ENCODE measurements at regions not wholly inside any gene's neighbourhood (a gene's known extent, or its start where the extent isn't known, plus 50 kb on each side); places are given as distances from the start of the nearest gene placed in this dataset.
"Not testable (repeated sequence)": the region's sequence is repeated elsewhere in the genome, so short reads cannot be mapped to it uniquely, and the experiment has no call there.

DNA sequence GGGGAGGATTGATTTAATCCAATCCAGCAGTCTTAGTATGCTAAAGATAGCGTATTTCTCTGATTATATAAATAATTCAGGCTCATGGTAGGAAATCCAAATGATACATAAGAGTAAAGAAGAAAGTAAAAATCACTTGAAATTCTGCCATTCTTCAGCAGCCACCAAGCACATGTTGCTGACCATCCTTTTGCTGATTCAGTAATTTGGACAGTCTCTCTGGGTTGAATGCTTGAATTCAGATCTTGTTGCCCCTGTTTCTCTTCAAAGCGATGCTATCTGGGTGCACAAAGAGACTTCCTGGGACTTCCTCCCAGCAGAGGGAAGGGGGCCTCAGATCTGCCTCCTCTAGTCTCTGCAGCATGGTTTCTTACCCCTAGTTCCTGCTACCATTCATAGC is 609.1 kb downstream of the UTRN start:
- DNase-seq (ENCODE audit: insufficient read length, low spot score) (no peak), FAIRE-seq (no peak)

DNA sequence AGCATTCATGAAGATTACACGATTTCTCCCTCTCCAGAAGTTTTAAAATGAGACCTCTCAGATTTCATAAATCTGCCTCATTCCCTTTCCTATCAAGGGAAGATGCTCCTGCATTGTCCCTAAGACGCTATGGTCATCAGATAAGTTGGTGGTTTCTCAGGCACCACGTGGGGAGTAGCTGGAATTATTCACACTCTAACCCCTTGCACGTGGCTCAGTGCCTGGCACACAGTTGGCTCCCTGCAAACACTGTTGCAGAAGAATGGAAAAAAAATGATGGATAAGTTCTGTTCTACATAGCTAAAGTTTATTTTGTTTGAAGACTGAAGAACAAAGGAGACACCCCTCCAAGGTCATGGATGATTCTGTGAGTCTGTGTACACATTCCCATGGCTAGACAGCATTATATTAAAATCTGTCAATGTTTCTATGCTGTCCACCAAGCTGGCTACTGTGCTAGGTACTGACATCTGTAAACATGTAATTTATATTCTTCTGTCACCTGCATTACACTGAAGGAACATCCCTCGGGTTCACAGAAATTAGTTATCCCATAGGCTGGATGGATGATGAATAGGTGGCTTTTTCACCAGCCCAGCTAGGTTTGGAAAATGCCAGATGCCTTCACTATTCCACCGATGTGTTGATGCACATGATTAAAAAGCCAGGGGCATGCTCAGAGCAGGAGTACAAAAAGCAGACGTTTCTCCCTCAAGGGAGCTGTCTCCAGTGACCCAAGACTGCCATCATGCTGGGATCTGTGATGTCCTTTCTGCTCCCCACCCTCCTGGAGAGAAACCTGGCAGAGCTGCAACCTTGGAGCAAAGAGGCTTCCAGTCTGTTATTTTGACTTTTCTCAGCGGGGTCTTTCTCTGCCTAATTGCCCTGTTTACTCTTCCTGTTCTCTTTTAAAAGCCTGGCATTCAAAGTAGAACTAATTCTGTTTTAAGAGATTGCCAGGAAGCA is 610.5 kb downstream of the UTRN start:
- FAIRE-seq: no peak
- DNase-seq (ENCODE audit: insufficient read length, low spot score): no peak

DNA sequence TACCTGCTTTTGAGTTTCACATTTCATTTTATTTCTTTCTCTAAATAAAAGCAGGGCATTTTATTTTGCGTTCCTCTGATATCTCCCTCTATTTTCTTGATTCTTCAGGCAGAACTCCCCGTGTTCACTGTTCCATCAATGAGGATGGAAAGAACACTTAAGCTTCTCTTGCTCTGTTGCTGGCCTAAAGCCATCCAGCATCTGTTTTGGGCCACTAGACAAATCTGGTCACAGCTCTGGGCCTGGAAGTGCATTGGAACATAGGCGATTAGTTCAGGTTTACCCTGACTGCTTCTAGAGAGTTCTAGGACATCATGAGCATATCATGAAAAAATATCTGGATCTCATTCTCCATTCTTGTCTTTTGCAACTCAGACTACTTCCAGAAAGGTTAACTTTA is 611.2 kb downstream of the UTRN start:
- DNase-seq (ENCODE audit: insufficient read length, low spot score) (no peak), FAIRE-seq (no peak)

DNA sequence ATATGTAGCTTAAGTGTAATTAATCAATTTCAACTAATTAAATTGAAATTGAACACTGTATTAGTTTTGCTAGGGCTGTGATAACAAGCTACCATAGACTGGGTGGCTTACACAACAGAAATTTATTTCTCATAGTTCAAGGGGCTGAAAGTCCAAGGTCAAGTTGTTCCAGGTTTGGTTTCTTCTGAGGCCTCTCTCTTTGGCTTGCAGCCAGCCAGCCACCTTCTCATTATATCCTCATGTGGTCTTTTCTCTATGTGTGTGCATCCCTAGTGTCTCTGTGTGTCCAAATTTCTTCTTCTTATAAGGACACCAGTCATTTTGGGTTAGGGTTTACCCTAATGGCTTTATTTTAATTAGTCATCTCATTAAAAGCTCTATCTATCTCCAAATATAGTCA is 611.7 kb downstream of the UTRN start:
- DNase-seq (ENCODE audit: insufficient read length, low spot score): no peak
- no peak for FAIRE-seq

DNA sequence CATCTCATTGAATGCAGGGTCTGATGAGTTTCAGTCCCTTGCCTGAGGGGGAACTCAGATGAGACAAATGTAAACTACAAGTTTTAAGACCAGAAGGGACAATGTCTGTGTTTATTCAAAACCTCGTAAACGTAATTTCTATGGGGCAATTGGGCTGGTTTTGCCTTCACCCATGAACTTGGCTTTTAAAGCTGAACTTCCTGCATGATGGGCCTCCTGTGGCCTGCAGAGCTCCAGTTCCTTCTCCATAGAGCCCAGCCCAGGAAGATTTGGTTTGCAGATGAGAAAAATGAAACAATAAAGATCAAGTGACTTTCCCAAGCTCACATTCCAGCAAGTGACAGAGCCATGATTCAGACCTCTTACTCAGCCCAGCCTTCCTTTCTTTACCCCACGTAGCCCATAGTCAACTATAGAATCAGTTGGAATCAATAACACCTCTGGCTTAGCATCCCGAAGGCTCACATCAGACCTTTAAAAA is 612.3 kb downstream of the UTRN start:
- no peak for FAIRE-seq

DNA sequence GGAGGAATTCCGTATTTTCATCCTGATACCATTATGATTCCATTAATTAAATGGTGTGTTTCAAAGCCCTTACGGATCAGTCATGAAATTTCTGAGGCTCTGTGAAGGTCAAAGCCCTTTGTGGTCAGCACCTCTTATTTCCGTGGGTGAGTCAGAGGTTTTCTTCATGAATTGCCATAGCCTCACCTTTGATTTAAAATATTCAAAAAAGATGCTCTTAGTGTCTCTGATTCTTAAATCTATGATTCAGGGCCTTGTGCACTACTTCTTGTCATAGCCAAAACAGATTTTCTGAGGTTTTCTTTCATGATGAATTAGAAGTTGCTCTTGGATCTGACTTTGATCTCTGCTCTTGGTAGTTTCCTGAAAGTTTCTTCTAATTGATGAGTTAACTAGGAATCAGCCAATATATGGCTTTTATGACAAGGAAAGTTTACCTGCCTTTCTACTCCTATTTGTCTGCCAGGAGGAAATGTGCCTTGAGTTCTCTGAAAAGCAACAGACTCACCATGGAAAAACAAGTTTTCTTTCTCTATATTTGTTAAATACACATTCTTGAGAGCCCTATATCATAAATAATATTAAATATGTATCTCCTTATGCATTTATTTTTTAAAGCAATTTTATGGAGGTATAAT is 613.0 kb downstream of the UTRN start:
- no peak for FAIRE-seq
- no peak for DNase-seq (ENCODE audit: insufficient read length, low spot score)

More for the DNA sequence above, 612.3 kb downstream of the UTRN start:
- peak; percentile 37 for DNase-seq (ENCODE audit: insufficient read length, low spot score)

DNA sequence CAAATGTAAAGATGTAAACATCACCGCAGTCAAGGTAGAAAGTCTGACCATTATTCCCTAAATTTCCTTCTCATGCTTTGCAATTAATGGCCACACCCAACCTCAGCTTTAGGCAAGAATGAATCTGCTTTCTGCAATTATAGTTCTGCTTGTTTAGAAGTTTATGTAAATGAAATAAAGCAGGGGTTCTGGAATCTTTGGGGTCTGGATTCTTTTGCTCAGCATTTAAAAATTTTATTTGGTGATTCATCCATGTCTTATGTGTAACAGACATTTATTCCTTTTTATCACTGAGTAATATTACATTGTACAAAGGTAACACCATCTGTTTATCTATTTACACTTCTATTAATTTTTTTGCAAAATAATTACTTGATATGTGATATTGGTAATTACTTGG is 613.6 kb downstream of the UTRN start:
- no peak for DNase-seq (ENCODE audit: insufficient read length, low spot score)
- no peak for FAIRE-seq

DNA sequence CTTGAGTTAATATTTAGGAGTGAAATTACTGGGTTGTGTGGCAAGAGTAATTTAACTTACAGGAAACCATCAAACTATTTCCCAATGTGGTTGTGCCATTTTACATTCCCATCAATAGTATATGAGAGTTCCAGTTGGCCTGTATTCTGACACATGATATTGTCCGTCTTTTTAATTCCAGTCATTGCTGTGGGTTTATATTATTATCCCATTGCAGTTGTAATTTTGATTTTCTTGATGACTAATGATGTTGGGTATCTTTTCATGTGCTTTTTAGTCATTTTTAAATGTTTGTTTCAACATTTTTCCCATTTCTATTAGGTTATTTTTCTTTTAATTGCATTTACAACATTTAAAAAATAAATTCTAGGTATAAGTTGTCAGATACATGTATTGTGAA is 614.0 kb downstream of the UTRN start:
- DNase-seq (ENCODE audit: insufficient read length, low spot score) (no peak), FAIRE-seq (no peak)

DNA sequence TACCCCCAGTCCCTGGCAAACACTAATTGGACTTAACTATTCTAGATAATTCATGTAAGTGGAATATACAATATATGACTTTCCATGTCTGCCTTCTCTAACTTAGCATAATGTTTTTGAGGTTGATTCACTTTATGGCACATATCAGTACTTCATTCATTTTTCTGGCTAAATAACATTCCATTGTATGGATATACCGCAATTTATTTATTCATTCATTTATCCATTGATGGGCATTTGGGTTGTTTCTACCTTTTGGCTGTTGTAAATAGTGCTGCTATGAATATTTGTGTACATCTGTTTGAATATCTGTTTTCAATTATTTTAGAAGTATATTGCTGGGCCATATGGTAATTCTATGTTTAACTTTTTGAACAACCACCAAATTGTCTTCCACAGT is 616.3 kb downstream of the UTRN start:
- no peak for DNase-seq (ENCODE audit: insufficient read length, low spot score)
- no peak for FAIRE-seq

DNA sequence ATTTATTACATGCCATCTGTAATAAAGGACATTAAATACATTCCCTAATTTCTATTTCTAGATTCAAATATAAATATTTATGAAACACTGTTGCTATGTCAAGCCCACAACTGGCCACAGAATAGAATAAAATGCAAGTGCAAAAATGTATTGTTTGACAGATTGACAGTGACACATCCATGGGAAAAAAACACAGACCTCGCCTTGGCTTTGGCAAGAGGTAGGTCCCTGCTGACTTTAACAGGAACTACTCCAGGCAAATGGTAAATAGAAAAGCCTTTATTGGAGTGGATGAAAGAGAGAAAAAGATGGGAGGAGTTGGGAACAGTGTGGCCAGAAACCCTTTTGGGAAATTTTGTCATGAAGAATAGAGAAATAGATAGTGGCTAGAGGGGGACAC is 622.9 kb downstream of the UTRN start:
- FAIRE-seq: no peak
- DNase-seq (ENCODE audit: insufficient read length, low spot score): no peak

DNA sequence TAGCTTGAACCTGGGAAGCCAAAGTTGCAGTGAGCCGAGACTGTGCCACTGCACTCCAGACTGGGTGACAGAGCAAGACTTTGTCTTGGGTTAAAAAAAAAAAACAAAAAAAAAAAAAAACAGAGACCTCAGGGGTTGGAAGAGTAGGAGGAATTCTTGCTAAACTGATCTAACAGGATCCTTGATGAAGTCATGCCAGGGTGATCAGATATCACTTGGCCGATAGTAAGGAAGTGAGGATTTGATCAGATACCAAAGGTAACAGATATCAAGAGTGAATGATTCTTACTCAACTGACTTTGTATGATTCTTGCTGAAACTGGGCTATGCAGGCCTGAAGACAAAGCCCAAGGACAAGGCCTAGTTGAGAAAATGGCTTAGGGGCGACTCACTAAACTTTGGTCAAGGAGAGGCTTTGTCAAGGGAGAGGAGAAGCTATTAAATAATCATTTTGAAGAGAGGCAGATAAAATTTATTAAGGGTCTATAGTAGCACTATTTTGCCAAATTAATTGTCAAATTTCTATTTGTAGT is 624.7 kb downstream of the UTRN start:
- DNase-seq (ENCODE audit: insufficient read length, low spot score) (no peak), FAIRE-seq (no peak)

DNA sequence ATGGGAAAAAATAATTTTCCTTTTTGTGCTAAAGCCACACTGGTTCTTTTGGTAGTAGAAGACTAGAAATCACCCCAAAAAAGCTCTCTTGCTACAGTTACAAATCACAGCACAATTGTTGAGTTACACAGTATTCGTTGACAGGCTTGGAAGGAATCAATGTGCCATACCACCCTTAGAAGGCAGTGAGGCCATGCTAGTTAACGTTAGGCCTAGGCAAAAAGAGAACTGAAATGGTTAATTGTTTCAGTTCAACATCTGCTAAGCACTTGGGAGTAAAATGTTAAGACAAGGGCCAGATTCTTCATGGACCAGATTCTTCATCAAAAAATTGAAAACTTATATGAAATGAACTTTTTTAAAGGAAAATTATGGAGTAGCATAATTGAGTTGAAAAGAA is 626.2 kb downstream of the UTRN start:
- FAIRE-seq (no peak), DNase-seq (ENCODE audit: insufficient read length, low spot score) (no peak)

DNA sequence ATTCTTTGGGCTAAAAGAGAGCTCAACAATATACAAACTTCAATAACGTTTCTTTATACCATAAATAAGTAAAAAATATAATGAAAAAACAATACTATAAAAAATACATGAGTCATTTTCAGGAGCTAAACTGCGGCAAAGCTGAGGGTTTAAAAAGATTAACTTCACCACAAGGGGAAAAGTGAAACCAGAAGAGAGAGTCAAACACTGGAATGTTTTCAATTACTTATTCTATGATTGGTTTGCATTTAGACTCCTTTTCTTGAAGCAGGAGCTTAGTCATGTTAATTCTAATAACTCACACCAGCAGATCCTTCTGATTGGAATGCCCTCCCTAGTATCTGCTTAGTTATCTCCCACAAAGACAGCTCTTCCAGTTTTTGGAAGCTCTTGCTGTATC is 627.3 kb downstream of the UTRN start:
- FAIRE-seq: no peak
- peak; percentile 41 for DNase-seq (ENCODE audit: insufficient read length, low spot score)

DNA sequence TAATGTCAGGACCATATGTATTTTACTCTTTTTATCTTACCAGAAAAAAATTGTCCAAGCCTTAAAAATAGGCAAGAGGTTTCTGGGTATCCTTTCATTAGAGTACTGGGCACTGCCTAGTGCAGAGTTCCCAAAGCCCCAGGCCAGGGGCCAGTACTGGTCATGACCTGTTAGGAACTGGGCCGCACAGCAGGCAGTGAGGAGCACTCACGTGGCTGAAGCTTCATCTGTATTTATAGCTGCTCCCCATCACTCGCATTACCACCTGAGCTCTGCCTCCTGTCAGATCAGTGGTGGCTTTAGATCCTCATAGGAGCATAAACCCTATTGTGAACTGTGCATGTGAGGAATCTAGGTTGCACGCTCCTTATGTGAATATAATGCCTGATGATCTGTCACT is 632.9 kb downstream of the UTRN start:
- no peak for FAIRE-seq
- no peak for DNase-seq (ENCODE audit: insufficient read length, low spot score)

DNA sequence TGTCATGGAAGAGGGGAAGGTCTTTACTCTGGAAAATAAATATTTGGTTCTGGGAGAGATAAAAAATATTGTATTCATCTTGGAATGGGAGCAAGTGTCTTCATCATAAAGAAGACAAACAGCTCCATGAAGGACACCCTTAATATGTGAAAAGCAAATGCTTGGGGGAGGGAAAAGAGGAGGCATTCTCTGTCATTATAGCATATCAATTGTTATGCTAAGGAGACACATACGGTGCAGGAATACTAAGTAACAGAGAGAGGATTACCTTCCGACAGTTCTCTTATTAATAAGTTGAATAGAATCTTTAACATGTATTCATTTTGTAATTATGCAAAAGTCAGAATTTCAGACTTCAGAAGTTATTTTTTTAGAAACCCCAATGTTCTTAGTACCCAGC is 634.4 kb downstream of the UTRN start:
- FAIRE-seq (no peak), DNase-seq (ENCODE audit: insufficient read length, low spot score) (no peak)

DNA sequence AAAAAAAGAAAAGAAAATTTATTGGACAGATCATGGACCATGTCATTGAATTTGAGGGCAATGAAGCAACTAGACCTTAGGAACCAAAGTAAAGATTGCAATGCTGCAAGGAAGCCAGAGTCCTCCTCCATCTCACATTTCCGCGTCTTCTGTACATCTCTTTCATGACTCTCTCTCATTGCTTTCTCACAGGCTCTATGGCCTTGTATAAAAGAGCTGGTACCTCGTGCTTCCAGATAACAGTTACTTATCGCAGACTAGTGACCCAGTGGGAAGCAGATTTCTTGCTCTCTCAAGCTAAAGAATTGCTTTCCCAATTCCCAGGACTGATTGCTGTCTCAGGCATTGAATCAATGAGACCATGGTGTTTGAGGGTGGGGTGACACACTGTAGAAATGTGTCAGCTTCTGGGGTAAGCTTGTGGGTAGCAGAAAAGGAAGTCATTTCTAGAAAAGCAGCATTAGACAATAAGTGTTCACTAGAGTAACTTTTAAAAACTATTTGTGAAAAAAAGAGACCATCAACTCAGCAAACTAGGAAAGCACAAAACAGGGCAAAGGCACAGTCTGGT is 635.3 kb downstream of the UTRN start:
- FAIRE-seq: no peak

DNA sequence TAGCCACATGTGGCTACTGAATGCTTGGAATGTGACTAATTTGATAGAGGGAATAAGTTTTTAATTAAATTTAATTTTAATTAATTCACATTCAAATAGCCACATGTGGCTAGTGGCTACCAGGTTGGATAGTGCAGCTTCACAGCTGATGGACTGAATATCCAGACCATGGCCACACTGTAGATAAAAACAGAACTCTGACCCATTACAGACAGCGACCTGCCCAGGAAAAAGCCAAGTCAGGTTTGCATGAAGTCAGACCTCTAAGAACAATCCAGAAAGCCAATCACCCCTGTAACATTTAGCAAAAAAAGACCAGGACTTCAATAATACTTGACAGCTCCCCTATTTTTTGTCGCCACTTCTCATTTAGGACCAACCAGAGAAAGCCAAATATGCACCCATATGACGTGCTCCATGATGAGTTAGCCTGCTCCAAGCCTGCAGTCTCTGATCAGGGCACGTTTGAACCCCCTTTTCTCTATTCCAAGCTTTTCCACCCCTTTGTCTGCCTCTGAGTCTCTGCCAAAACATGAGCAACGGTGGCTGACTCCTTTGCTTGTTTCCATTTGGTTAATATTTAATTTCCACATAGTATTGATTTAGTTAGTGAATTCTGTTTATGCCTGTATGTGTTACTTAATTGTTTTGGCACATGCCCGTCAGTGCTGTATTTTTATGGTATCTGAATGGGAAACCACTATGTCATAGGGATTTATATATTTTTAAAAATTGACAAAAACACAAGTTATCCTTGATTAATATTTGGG is 636.3 kb downstream of the UTRN start:
- DNase-seq (ENCODE audit: insufficient read length, low spot score): no peak
- FAIRE-seq: no peak

More for the DNA sequence above, 635.3 kb downstream of the UTRN start:
- no peak for DNase-seq (ENCODE audit: insufficient read length, low spot score)

DNA sequence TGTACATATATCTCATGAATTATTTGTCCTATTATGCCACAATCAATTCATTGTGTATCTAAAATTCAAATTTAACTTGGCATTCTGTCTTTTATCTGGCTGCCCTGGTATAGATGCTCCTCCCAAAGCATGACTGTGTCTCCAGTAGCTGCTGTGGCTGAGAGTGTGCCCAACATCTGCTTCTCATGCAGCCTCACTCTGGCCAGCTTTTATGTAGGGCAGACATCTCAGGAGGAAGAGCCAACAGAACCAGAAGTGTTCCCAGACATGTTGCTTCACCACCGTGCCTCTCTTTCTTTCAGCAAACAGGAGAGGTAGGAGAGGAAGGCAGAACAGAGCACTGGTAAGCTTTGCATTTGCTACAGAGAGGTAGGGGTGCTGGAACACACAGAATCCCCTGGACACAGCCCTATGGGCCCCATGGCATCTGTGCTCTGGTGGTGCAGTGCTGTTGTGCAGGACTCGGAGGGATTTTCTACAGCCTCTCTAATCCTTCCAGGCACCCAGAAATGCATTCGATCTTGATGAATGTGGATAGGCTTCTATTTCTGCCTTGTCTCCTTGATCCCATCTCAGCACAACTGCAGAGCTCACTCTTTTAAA is 637.1 kb downstream of the UTRN start:
- no peak for FAIRE-seq
- no peak for DNase-seq (ENCODE audit: insufficient read length, low spot score)

DNA sequence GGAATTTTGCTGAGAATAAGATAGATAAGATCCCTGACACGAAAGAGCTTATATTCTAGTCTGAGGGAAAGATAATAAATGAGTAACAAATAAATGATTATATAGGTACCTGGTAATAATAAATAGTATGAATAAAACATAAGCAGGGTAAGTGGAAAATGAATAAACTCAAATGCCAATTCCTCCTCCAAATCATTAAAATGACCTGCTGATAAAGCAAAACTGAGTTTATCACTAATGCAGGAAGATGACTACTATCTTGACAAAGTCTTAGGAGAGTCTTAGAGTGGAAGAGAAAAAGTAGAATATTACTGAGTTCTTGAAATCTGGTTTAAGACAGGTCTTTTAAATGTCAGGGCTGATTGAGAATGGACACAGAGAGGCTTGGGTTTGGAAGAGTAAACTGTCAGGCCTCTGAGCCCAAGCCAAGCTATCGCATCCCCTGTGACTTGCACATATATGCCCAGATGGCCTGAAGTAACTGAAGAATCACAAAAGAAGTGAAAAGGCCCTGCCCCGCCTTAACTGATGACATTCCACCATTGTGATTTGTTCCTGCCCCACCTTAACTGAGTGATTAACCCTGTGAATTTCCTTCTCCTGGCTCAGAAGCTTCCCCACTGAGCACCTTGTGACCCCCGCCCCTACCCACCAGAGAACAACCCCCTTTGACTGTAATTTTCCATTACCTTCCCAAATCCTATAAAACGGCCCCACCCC is 637.8 kb downstream of the UTRN start:
- not testable (repeated sequence) for FAIRE-seq; DNase-seq (ENCODE audit: insufficient read length, low spot score)

DNA sequence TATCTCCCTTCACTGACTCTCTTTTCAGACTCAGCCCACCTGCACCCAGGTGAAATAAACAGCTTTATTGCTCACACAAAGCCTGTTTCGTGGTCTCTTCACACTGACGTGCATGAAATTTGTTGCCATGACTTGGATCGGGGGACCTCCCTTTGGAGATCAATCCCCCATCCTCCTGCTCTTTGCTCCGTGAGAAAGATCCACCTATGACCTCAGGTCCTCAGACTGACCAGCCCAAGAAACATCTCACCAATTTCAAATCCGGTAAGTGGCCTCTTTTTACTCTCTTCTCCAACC is 638.3 kb downstream of the UTRN start:
- not testable (repeated sequence) for FAIRE-seq

More for the DNA sequence above, 638.3 kb downstream of the UTRN start:
- DNase-seq (ENCODE audit: insufficient read length, low spot score): not testable (repeated sequence)

Data from HTR-8/SVneo (cell line).